Smooth muscle cell (in vitro differentiated cells): ENCODE measurements at regions not wholly inside any gene's neighbourhood (a gene's known extent, or its start where the extent isn't known, plus 50 kb on each side); places are given as distances from the start of the nearest gene placed in this dataset.

Experiments used
- DNase-seq: peaks from one replicate; lab custom pipeline; 2025; ENCODE audit not compliant: unreplicated experiment; lab: John Stamatoyannopoulos, UW
- H2AFZ ChIP-seq: fragments of 200-600 bp; sonication (generic); 2 replicates; pipeline ENCODE4 v1.6.0; 2016; ENCODE audit warnings: antibody characterized with exemption, low read depth, mild to moderate bottlenecking
- H3F3A ChIP-seq: fragments of 200-600 bp; sonication (generic); 2 replicates; pipeline ENCODE4 v1.6.0; 2017; ENCODE audit warnings: antibody characterized with exemption, low read depth
- H3K27ac ChIP-seq: fragments of 200-600 bp; sonication (generic); 2 replicates; pipeline ENCODE4 v1.5.1; 2016; ENCODE audit warnings: low read depth, mild to moderate bottlenecking
- H3K27me3 ChIP-seq: fragments of 200-600 bp; sonication (generic); 2 replicates; pipeline ENCODE4 v1.6.1; 2016; ENCODE audit warnings: low read depth, mild to moderate bottlenecking
- H3K36me3 ChIP-seq: fragments of 200-600 bp; sonication (generic); 2 replicates; pipeline ENCODE4 v1.5.1; 2016; ENCODE audit warnings: low read depth
- H3K4me1 ChIP-seq: fragments of 200-600 bp; sonication (generic); 2 replicates; pipeline ENCODE4 v1.5.1; 2016; ENCODE audit warnings: low read depth
- H3K4me2 ChIP-seq: fragments of 200-600 bp; sonication (generic); 2 replicates; pipeline ENCODE4 v1.6.0; 2016; ENCODE audit warnings: mild to moderate bottlenecking
- H3K4me3 ChIP-seq: fragments of 200-600 bp; sonication (generic); 2 replicates; pipeline ENCODE4 v1.5.1; 2016; ENCODE audit warnings: mild to moderate bottlenecking
- H3K79me2 ChIP-seq: fragments of 200-600 bp; sonication (generic); 2 replicates; pipeline ENCODE4 v1.6.0; 2016; ENCODE audit warnings: low read depth, mild to moderate bottlenecking
- H3K9ac ChIP-seq: fragments of 200-600 bp; sonication (generic); 2 replicates; pipeline ENCODE4 v1.6.0; 2016; ENCODE audit warnings: low read depth
- H3K9me3 ChIP-seq: fragments of 200-600 bp; sonication (generic); replicated peaks from 2 replicates; pipeline ENCODE4 v1.5.1; 2016; ENCODE audit warnings: low read depth
- H4K20me1 ChIP-seq: fragments of 200-600 bp; sonication (generic); 2 replicates; pipeline ENCODE4 v1.6.0; 2016; ENCODE audit warnings: low read depth
- WGBS: methylation state at CpG from one replicate; pipeline ENCODE4 v1.1.7; 2016; ENCODE audit warnings: low lambda C conversion rate; 5-methylcytosine and 5-hydroxymethylcytosine counted together
- TF ChIP-seq, protein P1 (sequence below): fragments of 200-600 bp; sonication (generic); IDR thresholded peaks from 2 replicates; pipeline ENCODE4 v1.5.1; 2017; ENCODE audit warnings: borderline replicate concordance, mild to moderate bottlenecking, antibody characterized with exemption; ENCODE audit not compliant: insufficient read depth, poor library complexity, severe bottlenecking

DNA sequence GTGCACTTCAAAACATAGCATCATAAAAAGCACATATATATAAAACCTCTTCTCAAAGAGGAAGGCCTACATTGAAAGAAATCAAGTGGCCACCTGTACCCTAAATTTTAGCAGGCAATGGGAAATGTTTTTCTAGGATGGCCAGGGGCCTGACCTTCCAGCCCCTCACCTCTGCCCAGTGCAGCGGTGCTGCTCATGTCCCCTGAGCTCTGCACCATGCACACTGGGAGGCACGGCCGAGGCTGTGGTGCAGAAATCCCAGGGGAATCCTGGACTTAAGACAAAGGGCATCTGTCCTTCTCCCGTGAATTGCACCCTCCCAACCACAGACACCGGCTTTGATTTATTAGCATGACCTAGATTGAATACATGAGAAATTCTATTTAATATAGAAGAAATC, 551.4 kb downstream of the GLRX3 start:
- H3K79me2 ChIP-seq = no peaks in the 10 kb centered on the region
- no peaks in the 10 kb centered on the region for H3K9me3 ChIP-seq
- no peak overlapping the region for H2AFZ ChIP-seq
- no peaks in the 10 kb centered on the region for H3K4me1 ChIP-seq
- no peaks in the 10 kb centered on the region for H4K20me1 ChIP-seq
- WGBS = 88% methylated on average over 5 of the region's 5 CpGs
- H3K27me3 ChIP-seq = no peaks in the 10 kb centered on the region
- no peak overlapping the region for H3K4me2 ChIP-seq
- no peak for DNase-seq
- TF ChIP-seq, protein P1, sequence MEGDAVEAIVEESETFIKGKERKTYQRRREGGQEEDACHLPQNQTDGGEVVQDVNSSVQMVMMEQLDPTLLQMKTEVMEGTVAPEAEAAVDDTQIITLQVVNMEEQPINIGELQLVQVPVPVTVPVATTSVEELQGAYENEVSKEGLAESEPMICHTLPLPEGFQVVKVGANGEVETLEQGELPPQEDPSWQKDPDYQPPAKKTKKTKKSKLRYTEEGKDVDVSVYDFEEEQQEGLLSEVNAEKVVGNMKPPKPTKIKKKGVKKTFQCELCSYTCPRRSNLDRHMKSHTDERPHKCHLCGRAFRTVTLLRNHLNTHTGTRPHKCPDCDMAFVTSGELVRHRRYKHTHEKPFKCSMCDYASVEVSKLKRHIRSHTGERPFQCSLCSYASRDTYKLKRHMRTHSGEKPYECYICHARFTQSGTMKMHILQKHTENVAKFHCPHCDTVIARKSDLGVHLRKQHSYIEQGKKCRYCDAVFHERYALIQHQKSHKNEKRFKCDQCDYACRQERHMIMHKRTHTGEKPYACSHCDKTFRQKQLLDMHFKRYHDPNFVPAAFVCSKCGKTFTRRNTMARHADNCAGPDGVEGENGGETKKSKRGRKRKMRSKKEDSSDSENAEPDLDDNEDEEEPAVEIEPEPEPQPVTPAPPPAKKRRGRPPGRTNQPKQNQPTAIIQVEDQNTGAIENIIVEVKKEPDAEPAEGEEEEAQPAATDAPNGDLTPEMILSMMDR = no peak
- no peak overlapping the region for H3K9ac ChIP-seq
- H3K4me3 ChIP-seq = no peak overlapping the region
- H3K27ac ChIP-seq = no peak overlapping the region
- H3F3A ChIP-seq = no peaks in the 10 kb centered on the region
- H3K36me3 ChIP-seq = no peaks in the 10 kb centered on the region

DNA sequence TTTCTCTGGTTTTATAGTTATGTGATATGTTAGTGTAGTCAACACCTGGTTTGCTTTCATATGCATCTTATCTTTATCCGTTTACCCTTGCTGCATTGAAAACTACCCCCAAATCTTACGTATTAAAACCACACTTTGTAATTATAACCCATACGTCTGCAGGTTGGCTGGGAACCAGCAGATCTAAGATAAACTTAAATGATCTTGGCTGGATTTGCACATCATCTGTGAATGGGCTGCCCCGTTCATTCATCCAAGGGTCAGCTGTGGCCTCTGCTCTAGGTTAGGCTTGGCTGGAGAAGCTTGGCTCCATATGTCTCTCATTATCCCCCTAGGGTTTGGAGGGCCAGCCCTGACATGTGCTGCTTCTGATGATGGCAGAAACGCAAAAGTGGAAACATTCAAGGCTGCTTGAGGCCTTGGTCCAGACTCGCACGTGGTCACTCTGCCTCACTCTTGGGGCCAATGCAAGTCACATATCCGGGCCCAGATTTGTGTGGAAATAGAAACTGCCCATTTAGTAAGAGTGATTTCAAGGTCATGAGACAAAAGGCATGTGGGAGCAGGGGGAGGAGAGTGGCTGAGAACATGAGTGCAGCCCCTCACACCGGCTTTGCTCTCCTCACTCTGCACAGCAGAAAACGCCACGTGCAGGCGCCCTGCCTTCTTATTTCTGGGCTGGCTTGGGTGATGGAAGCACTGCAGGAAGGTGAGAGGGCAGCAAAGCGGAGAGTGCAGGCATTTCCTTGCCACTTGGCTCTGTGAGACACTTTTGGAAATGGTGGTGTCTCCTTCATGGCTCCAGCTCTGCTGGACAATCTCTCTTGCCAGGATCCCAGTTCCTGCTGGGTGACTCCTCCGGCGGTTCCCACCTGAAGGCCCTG, 553.8 kb downstream of the GLRX3 start:
- Histone ChIP-seq H2AFZ (no peak overlapping the region), H3K9me3 (no peaks in the 10 kb centered on the region), H3K79me2 (no peaks in the 10 kb centered on the region), H3K36me3 (no peaks in the 10 kb centered on the region), H3K4me3 (no peak overlapping the region), H4K20me1 (no peaks in the 10 kb centered on the region), H3F3A (no peaks in the 10 kb centered on the region), H3K4me1 (no peaks in the 10 kb centered on the region), H3K4me2 (no peak overlapping the region), H3K27ac (no peak overlapping the region), H3K9ac (no peak overlapping the region), H3K27me3 (no peaks in the 10 kb centered on the region)
- TF ChIP-seq, protein P1 = no peak
- DNase-seq = no peak
- WGBS = 84% methylated on average over 15 of the region's 15 CpGs

DNA sequence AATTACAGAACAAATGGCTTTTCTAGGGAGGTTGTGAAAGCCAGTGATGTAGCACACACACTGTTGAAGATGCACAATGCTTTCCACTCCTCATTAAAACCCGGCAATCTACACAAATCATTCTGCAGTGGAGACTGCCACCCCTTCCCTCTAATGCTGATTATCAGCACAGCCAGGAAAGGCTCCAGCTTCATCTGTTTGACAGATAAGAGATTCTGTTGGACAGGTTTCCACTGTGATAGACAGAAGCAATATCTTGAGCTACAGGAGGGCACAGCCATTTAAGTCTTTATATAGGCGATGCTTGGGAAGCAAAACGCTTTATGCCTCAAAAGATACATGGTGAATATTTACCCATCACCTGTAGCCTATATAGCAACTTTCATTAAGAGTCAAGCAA, 555.6 kb downstream of the GLRX3 start:
- no peak for DNase-seq
- Histone ChIP-seq H3K4me2 (no peak overlapping the region), H3K9me3 (no peaks in the 10 kb centered on the region), H3K27ac (no peak overlapping the region), H3F3A (no peaks in the 10 kb centered on the region), H3K36me3 (no peaks in the 10 kb centered on the region), H4K20me1 (no peaks in the 10 kb centered on the region), H3K27me3 (no peaks in the 10 kb centered on the region), H2AFZ (no peak overlapping the region), H3K79me2 (no peaks in the 10 kb centered on the region), H3K4me3 (no peak overlapping the region), H3K4me1 (no peaks in the 10 kb centered on the region), H3K9ac (no peak overlapping the region)
- WGBS = 87% methylated on average over 3 of the region's 3 CpGs
- TF ChIP-seq, protein P1 = no peak

DNA sequence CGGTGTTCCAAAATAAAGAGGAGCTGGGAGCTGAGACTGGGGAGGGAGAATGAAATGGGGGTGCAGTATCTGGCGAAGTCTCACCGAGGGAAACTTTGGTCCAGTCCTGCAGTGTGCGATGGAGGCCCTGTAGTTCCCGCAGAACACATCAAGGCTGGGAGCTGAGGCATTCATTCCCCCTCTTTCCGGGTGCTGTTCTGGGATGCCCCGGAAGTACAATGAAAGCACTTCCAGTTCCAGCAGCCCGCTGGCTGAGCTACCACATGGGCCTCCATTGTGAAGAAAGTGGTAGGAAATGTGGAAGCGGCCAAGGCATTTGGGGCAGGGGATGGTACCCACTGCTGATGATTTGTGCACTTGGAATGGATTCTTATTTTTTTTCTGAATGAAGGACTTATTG, 560.7 kb downstream of the GLRX3 start:
- Histone ChIP-seq H3K9ac (no peak overlapping the region), H4K20me1 (no peaks in the 10 kb centered on the region), H3K4me2 (no peak overlapping the region), H3K4me1 (no peaks in the 10 kb centered on the region), H3K27ac (no peak overlapping the region), H2AFZ (no peak overlapping the region), H3K79me2 (no peaks in the 10 kb centered on the region), H3K9me3 (no peaks in the 10 kb centered on the region), H3F3A (no peaks in the 10 kb centered on the region), H3K36me3 (no peaks in the 10 kb centered on the region), H3K27me3 (no peaks in the 10 kb centered on the region), H3K4me3 (no peak overlapping the region)
- 89% methylated on average over 9 of the region's 9 CpGs for WGBS
- TF ChIP-seq, protein P1 = no peak
- DNase-seq = no peak
